ENCODE measurements at regions not wholly inside any gene's neighbourhood (a gene's known extent, or its start where the extent isn't known, plus 50 kb on each side); places are given as distances from the start of the nearest gene placed in this dataset.

GRCh38 chr7:70886547-70886946 lies 245.4 kb upstream of the GALNT17 start:
- Histone ChIP-seq H3K9me3 (ENCODE audit: insufficient read depth, low read length) (peaks cover 14% of the 10 kb centered on the region; the same call in 1 of the 2 replicates), H3K4me3 (ENCODE audit: insufficient read depth, low read length, poor library complexity, severe bottlenecking) (no peak overlapping the region), H4K20me1 (ENCODE audit: low read depth, low read length) (no peaks in the 10 kb centered on the region), H2AFZ (ENCODE audit: low read depth, low read length, severe bottlenecking) (no peak overlapping the region), H3K27me3 (ENCODE audit: low read length) (0 out of 2 replicates have a peak, but pooled peaks cover 4% of the 10 kb centered on the region), H3F3A (ENCODE audit: insufficient read depth) (no peaks in the 10 kb centered on the region), H3K9me2 (replicated peaks; ENCODE audit: insufficient read depth, low read length) (no peaks in the 10 kb centered on the region), H3K4me2 (ENCODE audit: low read depth, low read length, poor library complexity, severe bottlenecking) (no peak overlapping the region), H3K36me3 (ENCODE audit: low read length) (no peaks in the 10 kb centered on the region), H3K27ac (ENCODE audit: low read depth, low read length) (no peak overlapping the region), H3K79me2 (ENCODE audit: insufficient read depth, low read length) (no peaks in the 10 kb centered on the region), H3K9ac (ENCODE audit: low read length) (no peak overlapping the region)
- no peak for TF ChIP-seq EZH2phosphoT487 (conservative IDR thresholded peaks at IDR 0.05; ENCODE audit: low read length)
- TF ChIP-seq, protein P1, sequence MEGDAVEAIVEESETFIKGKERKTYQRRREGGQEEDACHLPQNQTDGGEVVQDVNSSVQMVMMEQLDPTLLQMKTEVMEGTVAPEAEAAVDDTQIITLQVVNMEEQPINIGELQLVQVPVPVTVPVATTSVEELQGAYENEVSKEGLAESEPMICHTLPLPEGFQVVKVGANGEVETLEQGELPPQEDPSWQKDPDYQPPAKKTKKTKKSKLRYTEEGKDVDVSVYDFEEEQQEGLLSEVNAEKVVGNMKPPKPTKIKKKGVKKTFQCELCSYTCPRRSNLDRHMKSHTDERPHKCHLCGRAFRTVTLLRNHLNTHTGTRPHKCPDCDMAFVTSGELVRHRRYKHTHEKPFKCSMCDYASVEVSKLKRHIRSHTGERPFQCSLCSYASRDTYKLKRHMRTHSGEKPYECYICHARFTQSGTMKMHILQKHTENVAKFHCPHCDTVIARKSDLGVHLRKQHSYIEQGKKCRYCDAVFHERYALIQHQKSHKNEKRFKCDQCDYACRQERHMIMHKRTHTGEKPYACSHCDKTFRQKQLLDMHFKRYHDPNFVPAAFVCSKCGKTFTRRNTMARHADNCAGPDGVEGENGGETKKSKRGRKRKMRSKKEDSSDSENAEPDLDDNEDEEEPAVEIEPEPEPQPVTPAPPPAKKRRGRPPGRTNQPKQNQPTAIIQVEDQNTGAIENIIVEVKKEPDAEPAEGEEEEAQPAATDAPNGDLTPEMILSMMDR (IDR thresholded peaks at IDR 0.05; ENCODE audit: insufficient read depth, low read length, poor library complexity, severe bottlenecking), result no peak

GRCh38 chr7:70887186-70887585 lies 244.8 kb upstream of the GALNT17 start:
- no peak overlapping the region for H3K27ac ChIP-seq (ENCODE audit: low read depth, low read length)
- TF ChIP-seq EZH2phosphoT487 (conservative IDR thresholded peaks at IDR 0.05; ENCODE audit: low read length), result no peak
- TF ChIP-seq, protein P1 (IDR thresholded peaks at IDR 0.05; ENCODE audit: insufficient read depth, low read length, poor library complexity, severe bottlenecking), result no peak
- no peaks in the 10 kb centered on the region for H3F3A ChIP-seq (ENCODE audit: insufficient read depth)
- H4K20me1 ChIP-seq (ENCODE audit: low read depth, low read length), result no peaks in the 10 kb centered on the region
- no peaks in the 10 kb centered on the region for H3K9me2 ChIP-seq (replicated peaks; ENCODE audit: insufficient read depth, low read length)
- peaks cover 14% of the 10 kb centered on the region; the same call in 1 of the 2 replicates for H3K9me3 ChIP-seq (ENCODE audit: insufficient read depth, low read length)
- H3K4me2 ChIP-seq (ENCODE audit: low read depth, low read length, poor library complexity, severe bottlenecking), result no peak overlapping the region
- 0 out of 2 replicates have a peak, but pooled peaks cover 4% of the 10 kb centered on the region for H3K27me3 ChIP-seq (ENCODE audit: low read length)
- H3K79me2 ChIP-seq (ENCODE audit: insufficient read depth, low read length), result no peaks in the 10 kb centered on the region
- no peak overlapping the region for H3K4me3 ChIP-seq (ENCODE audit: insufficient read depth, low read length, poor library complexity, severe bottlenecking)
- H3K36me3 ChIP-seq (ENCODE audit: low read length), result no peaks in the 10 kb centered on the region
- H2AFZ ChIP-seq (ENCODE audit: low read depth, low read length, severe bottlenecking), result no peak overlapping the region
- no peak overlapping the region for H3K9ac ChIP-seq (ENCODE audit: low read length)

- Histone ChIP-seq H3K27ac (ENCODE audit: low read depth, low read length) (no peak overlapping the region), H3K27me3 (ENCODE audit: low read length) (0 out of 2 replicates have a peak, but pooled peaks cover 4% of the 10 kb centered on the region), H2AFZ (ENCODE audit: low read depth, low read length, severe bottlenecking) (no peak overlapping the region), H3K36me3 (ENCODE audit: low read length) (no peaks in the 10 kb centered on the region), H3K79me2 (ENCODE audit: insufficient read depth, low read length) (no peaks in the 10 kb centered on the region), H3K9ac (ENCODE audit: low read length) (no peak overlapping the region), H3K9me3 (ENCODE audit: insufficient read depth, low read length) (peaks cover 14% of the 10 kb centered on the region; the same call in 1 of the 2 replicates), H3K4me2 (ENCODE audit: low read depth, low read length, poor library complexity, severe bottlenecking) (no peak overlapping the region), H3K4me3 (ENCODE audit: insufficient read depth, low read length, poor library complexity, severe bottlenecking) (no peak overlapping the region), H3K9me2 (replicated peaks; ENCODE audit: insufficient read depth, low read length) (no peaks in the 10 kb centered on the region), H4K20me1 (ENCODE audit: low read depth, low read length) (no peaks in the 10 kb centered on the region), H3F3A (ENCODE audit: insufficient read depth) (no peaks in the 10 kb centered on the region)
- TF ChIP-seq, protein P1 (IDR thresholded peaks at IDR 0.05; ENCODE audit: insufficient read depth, low read length, poor library complexity, severe bottlenecking), result no peak
- no peak for TF ChIP-seq EZH2phosphoT487 (conservative IDR thresholded peaks at IDR 0.05; ENCODE audit: low read length)
Observed at GRCh38 chr7:70890147-70890969, 241.6 kb upstream of the GALNT17 start.
